HepG2 (cell line): ENCODE measurements at regions not wholly inside any gene's neighbourhood (a gene's known extent, or its start where the extent isn't known, plus 50 kb on each side); places are given as distances from the start of the nearest gene placed in this dataset.

Source experiments
- ATAC-seq: fragments of 200-7000 bp; cut with Tn5 transposase; 3 replicates; pipeline ENCODE4 v1.9.1; 2020; ENCODE audit warnings: mild to moderate bottlenecking, moderate library complexity
- BruUV-seq: library from RNA; stranded (reverse); fragments of 400-500 nt; replicated peaks from 2 replicates; lab custom pipeline; 2021; lab: Mats Ljungman, UMichigan
- CTCF ChIA-PET: fragments of 300-600 bp; formaldehyde crosslinking; extraction: SDS; loops from one replicate; lab custom pipeline; 2021; ENCODE audit warnings: low total read pairs, inconsistent platforms, low intra/inter-chr PET ratio; lab: Yijun Ruan, JAX
- POLR2A ChIA-PET: fragments of 350-600 bp; sonication (Branson Sonifier 250); formaldehyde crosslinking; loops from one replicate; lab custom pipeline; 2020; ENCODE audit warnings: antibody characterized with exemption, inconsistent platforms; lab: Yijun Ruan, JAX
- DNase-seq: peaks from one replicate; pipeline ENCODE4 v3.0.0-alpha.2; 2015; ENCODE audit warnings: low spot score
- FAIRE-seq: peaks from 3 replicates; lab custom pipeline; 2011; peaks lifted over from hg19 to GRCh38; lab: Jason Lieb, UNC
- H2AFZ ChIP-seq: one replicate; pipeline ENCODE4 v1.6.1; 2011; ENCODE audit warnings: low read length, inconsistent platforms
- H3K27ac ChIP-seq: fragments of 300-600 bp; 3 replicates; pipeline ENCODE4 v1.8.0; 2011; ENCODE audit warnings: mixed run types, mild to moderate bottlenecking, mixed read lengths, low read length, inconsistent platforms; ENCODE audit not compliant: insufficient read depth; ENCODE audit errors: extremely low read length
- H3K27me3 ChIP-seq, 2 experiments: fragments of 200-600 bp in 1 of 2; 2 replicates in 1 of 2; 3 replicates in 1 of 2; pipeline versions ENCODE4 v1.6.0 to v1.8.0; 2011; ENCODE audit warnings: low read length in 2 of 2, mild to moderate bottlenecking in 2 of 2, moderate library complexity in 2 of 2, inconsistent platforms in 1 of 2; ENCODE audit not compliant: insufficient read depth in 2 of 2, control insufficient read depth in 1 of 2
- H3K36me3 ChIP-seq, 2 experiments: fragments of 200-600 bp in 1 of 2; replicated peaks in 1 of 2; 2 replicates in 1 of 2; 3 replicates in 1 of 2; pipeline versions ENCODE4 v1.5.1 to v1.8.0; 2011; ENCODE audit warnings: low read length in 2 of 2, inconsistent platforms in 1 of 2; ENCODE audit not compliant: insufficient read depth in 2 of 2, control insufficient read depth in 1 of 2
- H3K4me1 ChIP-seq: 2 replicates; pipeline ENCODE4 v1.5.1; 2012; ENCODE audit warnings: low read length, inconsistent platforms; ENCODE audit not compliant: insufficient read depth
- H3K4me2 ChIP-seq: 2 replicates; pipeline ENCODE4 v1.6.0; 2011; ENCODE audit warnings: low read depth, low read length, inconsistent platforms
- H3K4me3 ChIP-seq, 3 experiments: fragments of 200-600 bp in 1 of 3; sonication (generic), shearing (Covaris generic) in 1 of 3; replicated peaks in 1 of 3; 2 replicates each; pipeline ENCODE4 v1.5.1; 2011 to 2016; ENCODE audit warnings: low read length in 3 of 3, inconsistent platforms in 2 of 3, low read depth in 2 of 3, mild to moderate bottlenecking in 2 of 3, control low read depth in 1 of 3, mixed read lengths in 1 of 3; ENCODE audit not compliant: insufficient read depth in 1 of 3
- H3K79me2 ChIP-seq: one replicate; pipeline ENCODE4 v1.6.1; 2011; ENCODE audit warnings: low read length, inconsistent platforms; ENCODE audit not compliant: insufficient read depth
- H3K9ac ChIP-seq: 2 replicates; pipeline ENCODE4 v1.6.0; 2011; ENCODE audit warnings: mild to moderate bottlenecking, low read depth, low read length, inconsistent platforms; ENCODE audit not compliant: insufficient read depth
- H3K9me3 ChIP-seq: 2 replicates; pipeline ENCODE4 v1.5.1; 2012; ENCODE audit warnings: mild to moderate bottlenecking, low read length
- H4K20me1 ChIP-seq: 2 replicates; pipeline ENCODE4 v1.6.0; 2011; ENCODE audit warnings: inconsistent platforms, mild to moderate bottlenecking, low read length, moderate library complexity; ENCODE audit not compliant: insufficient read depth
- DRAP1 ChIP-seq: IDR thresholded peaks from 2 replicates; pipeline ENCODE4 v1.6.1; 2016; ENCODE audit warnings: missing genetic modification reagents, missing compliant biosample characterization
- TBX2 ChIP-seq: sonication (generic); formaldehyde crosslinking; IDR thresholded peaks from 2 replicates; pipeline ENCODE4 v1.5.0; 2020; ENCODE audit warnings: missing genetic modification reagents, mild to moderate bottlenecking, borderline replicate concordance
- ZNF205 ChIP-seq: IDR thresholded peaks from 2 replicates; pipeline ENCODE4 v1.6.1; 2018; ENCODE audit warnings: missing biosample characterization, missing genetic modification reagents
- ZSCAN31 ChIP-seq: sonication (generic); formaldehyde crosslinking; IDR thresholded peaks from 2 replicates; pipeline ENCODE4 v1.5.0; 2020; ENCODE audit warnings: low read depth, mild to moderate bottlenecking, missing genetic modification reagents
- WGBS: methylation state at CpG from one replicate; pipeline ENCODE4 v1.1.6; 2017; ENCODE audit warnings: low lambda C conversion rate; 5-methylcytosine and 5-hydroxymethylcytosine counted together
- in situ Hi-C: cut with HindIII; loops from 2 replicates; pipeline ENCODE4 v1.10.0; 2017; ENCODE audit warnings: low pct_unique_long_range_greater_than_20kb; ENCODE audit not compliant: extremely low pct_ligation_motif_present
- intact Hi-C: fragments of 100-400 bp; cut with micrococcal nuclease; formaldehyde crosslinking; loops from one replicate; pipeline ENCODE4 v1.10.0; 2022; ENCODE audit not compliant: unreplicated experiment
- TF ChIP-seq, protein P1 (sequence below): sonication (generic); formaldehyde crosslinking; IDR thresholded peaks from 2 replicates; pipeline ENCODE4 v1.5.1; 2020; ENCODE audit warnings: missing genetic modification reagents, mild to moderate bottlenecking, borderline replicate concordance

DNA sequence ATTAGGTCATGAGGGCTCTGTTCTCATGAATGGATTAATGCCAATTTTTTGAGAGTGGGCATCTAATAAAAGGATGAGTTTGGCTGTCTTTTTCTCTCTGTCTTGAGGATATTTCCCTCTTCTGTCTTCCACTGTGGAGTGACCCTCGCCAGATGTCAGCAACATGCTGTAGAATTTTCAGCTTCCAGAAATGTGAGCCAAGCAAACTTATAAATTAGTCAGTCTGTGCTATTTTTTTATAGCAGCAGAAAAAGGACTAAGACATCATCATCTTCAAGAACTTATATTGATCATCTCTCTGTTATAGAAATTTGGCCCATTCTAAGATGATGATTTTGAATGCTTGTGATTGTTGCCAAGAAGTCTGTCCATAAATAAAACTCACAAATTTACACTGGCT is 431.4 kb downstream of the FGF9 start:
- CTCF ChIA-PET: interaction anchor here (1.5 kb wide), 1 partner anchor 464 kb away, joined by 3 read pairs; no protein-coding TSS in a partner anchor
- WGBS: 0% methylated on average over 1 of the region's 1 CpG
- TF ChIP-seq, protein P1, sequence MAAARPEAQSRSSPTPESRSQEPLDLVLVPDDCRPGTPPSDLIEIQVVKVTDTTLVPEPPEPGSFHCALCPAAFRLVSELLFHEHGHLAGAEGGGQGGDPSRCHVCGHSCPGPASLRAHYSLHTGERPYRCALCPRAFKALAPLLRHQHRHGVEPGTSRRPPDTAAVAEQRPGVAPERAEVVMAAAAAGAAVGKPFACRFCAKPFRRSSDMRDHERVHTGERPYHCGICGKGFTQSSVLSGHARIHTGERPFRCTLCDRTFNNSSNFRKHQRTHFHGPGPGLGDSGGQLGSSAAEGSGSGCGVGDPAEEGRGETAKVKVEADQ: no peak
- TF ChIP-seq ZSCAN31 (no peak), DRAP1 (CRISPR knock-in tag) (no peak), TBX2 (CRISPR knock-in tag) (no peak), ZNF205 (no peak)

More for the DNA sequence above, 431.4 kb downstream of the FGF9 start:
- Histone ChIP-seq H3K4me2 (no peak overlapping the region), H3K27me3 (0 out of 5 replicates have a peak, but pooled peaks cover 0 to 1% of the 10 kb centered on the region in 2 experiments), H3K4me3 (no peak overlapping the region), H4K20me1 (no peaks in the 10 kb centered on the region), H2AFZ (no peak overlapping the region), H3K36me3 (no peaks in the 10 kb centered on the region), H3K9ac (no peak overlapping the region), H3K79me2 (no peaks in the 10 kb centered on the region), H3K4me1 (peaks cover 3% of the 10 kb centered on the region), H3K9me3 (no peaks in the 10 kb centered on the region), H3K27ac (no peak overlapping the region)
- POLR2A ChIA-PET: no interaction called here
- in situ Hi-C loops: no loop called here
- DNase-seq: no peak
- BruUV-seq: no TSS peak
- no peak for FAIRE-seq
- no peak for ATAC-seq
- intact Hi-C loops: no loop called here
